HG02678 (cell line): ENCODE measurements at regions not wholly inside any gene's neighbourhood (a gene's known extent, or its start where the extent isn't known, plus 50 kb on each side); places are given as distances from the start of the nearest gene placed in this dataset.

Experiments used
- ATAC-seq: cut with Tn5 transposase; IDR thresholded peaks from one replicate; pipeline ENCODE4 v1.9.1; 2021; ENCODE audit warnings: mild to moderate bottlenecking, moderate library complexity; ENCODE audit not compliant: unreplicated experiment

GRCh38 chr17:79377230-79377786, 233.5 kb downstream of the RBFOX3 start:
- no peak for ATAC-seq

GRCh38 chr17:79374807-79375206, 236.0 kb downstream of the RBFOX3 start:
- no peak for ATAC-seq

DNA sequence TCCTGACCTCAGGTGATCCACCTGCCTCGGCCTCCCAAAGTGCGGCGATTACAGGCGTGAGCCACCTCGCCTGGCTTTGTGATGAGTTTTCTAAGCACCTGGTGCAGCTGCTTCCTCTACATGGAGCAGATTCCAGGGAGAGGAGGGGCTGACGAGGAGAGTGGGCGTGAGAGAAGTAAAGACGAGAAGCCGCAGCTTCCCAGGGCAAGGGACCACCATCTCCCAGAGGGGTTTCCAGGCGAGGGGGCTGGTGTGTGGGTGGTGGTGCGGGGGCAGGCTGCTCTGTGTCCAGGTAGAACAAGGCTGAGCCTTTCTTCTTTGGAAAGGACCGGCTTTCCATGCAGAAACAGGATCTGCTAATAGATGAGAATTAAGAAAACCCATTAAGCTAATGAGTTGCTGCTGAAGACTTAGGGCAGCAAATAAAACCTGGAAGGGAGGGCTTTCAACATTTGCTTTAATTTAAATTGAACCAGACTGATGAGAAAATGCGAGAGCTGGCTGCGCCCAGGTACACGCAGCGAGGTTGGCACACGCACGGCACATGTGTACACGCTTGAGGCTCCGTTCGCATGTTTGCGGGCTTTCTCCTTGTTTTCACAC, 236.7 kb downstream of the RBFOX3 start:
- ATAC-seq: no peak

- ATAC-seq: no peak
Measured at GRCh38 chr17:79372470-79373238, 238.2 kb downstream of the RBFOX3 start.

- ATAC-seq: no peak
Measured at GRCh38 chr17:79371984-79372383, 238.9 kb downstream of the RBFOX3 start.

DNA sequence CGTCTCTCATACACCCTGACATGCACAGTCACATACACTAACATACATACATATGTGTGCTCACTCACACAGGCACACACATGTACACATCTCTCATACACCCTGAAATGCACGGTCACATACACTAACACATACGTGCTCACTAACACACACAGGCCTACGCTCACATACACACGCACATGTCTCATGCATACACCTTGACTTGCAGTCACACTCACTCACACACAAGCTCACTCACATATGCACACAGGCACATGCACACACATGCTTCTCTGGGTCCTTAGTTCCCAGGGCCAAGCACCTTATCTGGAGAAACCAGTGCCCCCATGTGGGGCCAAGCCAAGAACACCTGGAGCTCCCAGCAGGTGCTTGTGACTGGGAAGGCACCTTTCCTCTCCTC, 240.3 kb downstream of the RBFOX3 start:
- ATAC-seq: no peak

GRCh38 chr17:79370126-79370525, 240.7 kb downstream of the RBFOX3 start:
- ATAC-seq: no peak

DNA sequence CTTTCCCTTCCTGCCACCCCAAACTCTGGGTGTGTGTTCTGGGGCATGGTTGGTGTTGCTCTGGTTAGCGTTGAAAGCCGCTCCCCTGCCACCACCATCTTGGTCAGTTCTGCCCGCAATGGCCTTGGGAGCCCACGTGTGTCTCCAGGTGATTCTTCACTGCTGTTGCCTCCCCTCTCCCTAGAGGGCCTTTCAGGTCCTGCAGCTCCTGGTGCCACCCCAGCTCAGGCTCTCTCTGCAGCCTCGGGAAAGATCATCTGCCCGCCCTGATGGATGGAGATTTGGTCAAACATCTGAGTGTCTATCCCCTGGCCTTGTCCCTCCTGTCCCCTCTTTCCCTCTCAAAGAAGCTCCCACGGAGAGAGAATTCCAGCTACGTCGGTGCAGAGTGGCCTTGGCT, 241.3 kb downstream of the RBFOX3 start:
- ATAC-seq: no peak

- no peak for ATAC-seq
Measured at GRCh38 chr17:79369001-79369400, 241.8 kb downstream of the RBFOX3 start.

GRCh38 chr17:79368521-79368920, 242.3 kb downstream of the RBFOX3 start:
- no peak for ATAC-seq

GRCh38 chr17:79366988-79367571, 243.8 kb downstream of the RBFOX3 start:
- ATAC-seq: no peak

GRCh38 chr17:79365836-79366770, 244.7 kb downstream of the RBFOX3 start:
- no peak for ATAC-seq

DNA sequence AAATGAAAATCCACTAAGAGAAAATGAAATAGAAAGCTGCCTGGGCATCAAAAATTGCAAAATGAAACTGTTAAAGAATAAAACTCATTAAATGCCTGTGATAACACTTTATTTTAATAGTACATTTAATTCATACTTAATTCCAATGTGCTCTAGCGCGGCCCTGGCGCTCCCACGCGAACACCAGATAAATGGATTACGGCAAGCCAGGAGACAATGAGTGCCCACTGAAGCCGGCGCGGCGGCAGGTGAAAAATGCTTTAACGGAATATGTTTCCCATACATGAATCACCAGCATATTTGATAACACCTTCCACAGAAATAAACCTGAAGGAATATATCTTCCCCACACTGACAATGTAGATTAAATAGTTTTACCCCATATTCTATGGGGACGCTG, 245.5 kb downstream of the RBFOX3 start:
- ATAC-seq: no peak

DNA sequence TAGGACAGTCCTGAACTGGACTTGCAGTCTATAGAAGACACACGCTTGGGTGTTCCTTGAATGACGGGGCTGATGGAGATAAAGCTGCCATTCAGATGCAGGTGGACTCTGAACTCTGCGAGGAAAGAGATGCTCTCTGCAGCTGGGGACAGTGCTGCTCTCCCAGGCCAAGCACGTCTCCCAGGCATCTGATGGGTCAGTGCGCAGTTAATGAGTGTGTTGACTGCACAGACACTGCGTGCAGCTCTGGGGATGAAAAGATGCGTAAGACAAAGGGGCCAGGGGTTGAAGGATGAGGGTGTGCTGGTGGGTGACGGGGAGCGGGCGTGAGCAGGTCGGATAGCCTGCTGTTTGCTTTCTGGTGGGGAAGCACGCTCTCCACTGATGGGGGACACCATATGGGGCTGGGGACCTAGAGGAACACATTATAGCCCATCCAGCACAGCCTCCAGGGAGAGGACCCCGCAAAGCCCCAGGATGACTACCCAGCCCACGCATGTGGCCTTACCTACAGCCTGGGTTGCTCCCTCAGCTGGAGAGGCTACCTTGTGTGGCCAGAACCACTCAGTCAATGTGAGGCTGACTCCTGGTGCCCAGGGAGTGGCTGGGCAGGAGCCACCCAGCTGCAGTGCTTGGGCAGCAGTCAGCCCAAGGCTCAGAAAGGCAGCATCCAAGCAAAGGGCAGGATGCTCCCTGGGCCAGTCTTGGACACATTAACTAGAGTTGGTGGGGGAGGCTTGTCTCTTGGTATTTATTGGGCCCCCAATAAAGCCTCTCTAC, 246.3 kb downstream of the RBFOX3 start:
- ATAC-seq: no peak

DNA sequence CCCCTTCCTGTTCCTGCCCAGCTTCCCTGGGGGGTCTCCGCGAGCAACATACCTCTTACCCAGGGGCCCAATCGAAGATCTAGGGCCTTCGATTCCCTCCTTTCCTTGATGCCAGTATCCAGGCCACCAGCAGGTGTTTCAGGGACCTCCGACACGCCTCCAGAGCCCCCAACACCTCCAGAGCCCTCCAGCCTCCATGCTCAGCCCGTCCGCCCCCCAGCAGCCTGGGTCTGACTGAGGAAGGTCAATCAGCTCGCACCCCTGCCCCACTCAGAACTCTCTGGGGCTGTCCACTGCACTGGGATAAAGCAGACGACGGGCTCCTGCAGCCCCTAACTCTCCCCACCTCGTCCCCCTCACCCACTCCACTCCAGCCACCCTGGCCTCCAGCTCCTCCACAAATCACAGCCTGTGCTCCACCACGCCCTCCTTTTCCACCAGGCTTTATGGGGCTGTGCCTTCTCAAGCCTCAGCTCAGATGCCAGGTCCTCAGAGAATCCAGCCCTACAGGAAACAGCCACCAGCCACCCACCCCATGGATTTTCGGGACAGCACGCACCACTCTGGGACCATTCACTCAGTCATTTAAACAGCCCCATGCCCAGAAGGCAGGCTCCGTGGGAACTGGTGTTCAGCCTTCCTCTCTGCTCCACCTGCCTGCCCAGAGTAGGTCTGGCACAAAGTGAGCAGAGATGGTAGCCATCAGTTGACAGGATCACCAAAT, 247.1 kb downstream of the RBFOX3 start:
- no peak for ATAC-seq

DNA sequence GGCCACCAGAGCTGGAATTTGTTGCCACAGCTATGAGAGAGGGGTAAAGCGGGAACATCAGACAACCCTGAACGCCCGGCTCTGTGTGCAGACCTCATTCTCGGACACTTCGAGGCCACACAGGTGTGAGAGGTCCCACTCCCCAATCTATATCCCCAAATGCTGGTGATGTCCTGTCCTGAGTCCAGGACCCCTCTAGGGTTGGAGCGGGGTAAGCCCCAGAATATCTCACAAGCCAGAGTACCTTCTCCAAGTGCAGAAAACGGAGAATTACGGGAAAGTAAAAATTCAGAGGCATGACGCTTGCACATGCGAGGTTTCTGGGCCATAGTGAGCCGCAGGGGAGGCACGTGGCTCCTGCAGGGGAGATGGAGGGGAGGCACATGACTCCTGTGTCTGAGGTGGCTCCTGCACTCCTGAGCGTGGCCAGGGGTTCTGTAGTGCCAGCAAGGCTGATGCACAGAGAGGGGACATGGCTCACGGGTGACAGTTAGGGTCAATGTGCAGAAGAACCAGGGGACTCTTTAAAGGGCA, 248.0 kb downstream of the RBFOX3 start:
- no peak for ATAC-seq

GRCh38 chr17:79361873-79362771, 248.7 kb downstream of the RBFOX3 start:
- no peak for ATAC-seq

GRCh38 chr17:79361221-79361734, 249.6 kb downstream of the RBFOX3 start:
- ATAC-seq: no peak
